WTC11 (cell line): ENCODE measurements at regions not wholly inside any gene's neighbourhood (a gene's known extent, or its start where the extent isn't known, plus 50 kb on each side); places are given as distances from the start of the nearest gene placed in this dataset.
"Not testable (repeated sequence)": the region's sequence is repeated elsewhere in the genome, so short reads cannot be mapped to it uniquely, and the experiment has no call there.

Source experiments
- ATAC-seq: fragments of 200-7000 bp; cut with Tn5 transposase; 2 replicates; pipeline ENCODE4 v1.10.0; 2021; ENCODE audit warnings: mild to moderate bottlenecking, moderate library complexity
- CTCF ChIA-PET: fragments of 300-600 bp; sonication (Branson Sonifier 250); formaldehyde crosslinking; loops from one replicate; lab custom pipeline; 2021; ENCODE audit warnings: antibody characterized with exemption; lab: Charles Lee
- POLR2A ChIA-PET: fragments of 350-600 bp; sonication (Branson Sonifier 250); formaldehyde crosslinking; loops from one replicate; lab custom pipeline; 2021; ENCODE audit warnings: antibody characterized with exemption; lab: Charles Lee
- DNase-seq: peaks from one replicate; pipeline ENCODE4 v3.0.0; 2021; ENCODE audit warnings: low spot score
- H3K27ac Mint-ChIP-seq: 2 replicates; pipeline ENCODE4 v1.8.0; 2021; ENCODE audit warnings: mixed read lengths
- H3K27me3 Mint-ChIP-seq: 2 replicates; pipeline ENCODE4 v1.8.0; 2021; ENCODE audit warnings: low read depth, mild to moderate bottlenecking, moderate library complexity, mixed read lengths
- H3K36me3 Mint-ChIP-seq: 2 replicates; pipeline ENCODE4 v1.8.0; 2021; ENCODE audit warnings: mixed read lengths
- H3K4me1 Mint-ChIP-seq: 2 replicates; pipeline ENCODE4 v1.8.0; 2022; ENCODE audit warnings: mixed read lengths
- H3K4me3 Mint-ChIP-seq: 2 replicates; pipeline ENCODE4 v1.8.0; 2021; ENCODE audit warnings: mild to moderate bottlenecking, moderate library complexity, mixed read lengths
- H3K9me3 Mint-ChIP-seq: 2 replicates; pipeline ENCODE4 v1.8.0; 2021; ENCODE audit warnings: mixed read lengths
- ATF2 ChIP-seq: sonication (generic); formaldehyde crosslinking; IDR thresholded peaks from 2 replicates; pipeline ENCODE4 v1.8.1; 2022; ENCODE audit warnings: low read depth, missing genetic modification reagents, borderline replicate concordance
- ATF3 ChIP-seq: sonication (generic); formaldehyde crosslinking; conservative IDR thresholded peaks from 2 replicates; pipeline ENCODE4 v1.8.1; 2022; ENCODE audit warnings: mild to moderate bottlenecking, missing genetic modification reagents
- E2F5 ChIP-seq: sonication (generic); formaldehyde crosslinking; IDR thresholded peaks from 2 replicates; pipeline ENCODE4 v1.8.1; 2022; ENCODE audit warnings: mild to moderate bottlenecking, moderate library complexity, missing genetic modification reagents
- NFE2L1 ChIP-seq: sonication (generic); formaldehyde crosslinking; IDR thresholded peaks from 2 replicates; pipeline ENCODE4 v1.8.1; 2023; ENCODE audit warnings: missing genetic modification reagents
- NFYB ChIP-seq: sonication (generic); formaldehyde crosslinking; conservative IDR thresholded peaks from 2 replicates; pipeline ENCODE4 v1.8.0; 2022; ENCODE audit warnings: low read depth, missing genetic modification reagents
- NR1H2 ChIP-seq: sonication (generic); formaldehyde crosslinking; IDR thresholded peaks from 2 replicates; pipeline ENCODE4 v1.9.0; 2021; ENCODE audit warnings: mild to moderate bottlenecking, moderate library complexity, missing genetic modification reagents
- NR2C2 ChIP-seq: sonication (generic); formaldehyde crosslinking; IDR thresholded peaks from 2 replicates; pipeline ENCODE4 v1.8.0; 2022; ENCODE audit warnings: mild to moderate bottlenecking, missing genetic modification reagents
- NR3C1 ChIP-seq: sonication (generic); formaldehyde crosslinking; conservative IDR thresholded peaks from 2 replicates; pipeline ENCODE4 v1.8.1; 2023; ENCODE audit warnings: low read depth, mild to moderate bottlenecking, missing genetic modification reagents
- OVOL2 ChIP-seq: fragments of 250-450 bp; sonication (Bioruptor Pico); IDR thresholded peaks from 2 replicates; pipeline ENCODE4 v1.9.0; 2021; ENCODE audit warnings: mild to moderate bottlenecking, borderline replicate concordance
- PREB ChIP-seq: sonication (generic); formaldehyde crosslinking; IDR thresholded peaks from 2 replicates; pipeline ENCODE4 v1.8.1; 2022; ENCODE audit warnings: mild to moderate bottlenecking, missing genetic modification reagents, moderate library complexity, borderline replicate concordance
- STAT6 ChIP-seq: sonication (generic); formaldehyde crosslinking; conservative IDR thresholded peaks from 2 replicates; pipeline ENCODE4 v1.8.1; 2023; ENCODE audit warnings: mild to moderate bottlenecking, low read depth, missing genetic modification reagents, moderate library complexity
- TP53 ChIP-seq: sonication (generic); formaldehyde crosslinking; IDR thresholded peaks from 2 replicates; pipeline ENCODE4 v1.8.1; 2023; ENCODE audit warnings: mild to moderate bottlenecking, missing genetic modification reagents
- ZNF219 ChIP-seq: sonication (generic); formaldehyde crosslinking; IDR thresholded peaks from 2 replicates; pipeline ENCODE4 v1.8.0; 2023; ENCODE audit warnings: missing genetic modification reagents, mild to moderate bottlenecking, borderline replicate concordance
- ZNF416 ChIP-seq: fragments of 250-450 bp; sonication (Bioruptor Pico); IDR thresholded peaks from 2 replicates; pipeline ENCODE4 v1.9.0; 2021; ENCODE audit warnings: mild to moderate bottlenecking, inconsistent platforms

- no peak overlapping the region for H3K27ac Mint-ChIP-seq
- ATAC-seq (no peak), DNase-seq (no peak)
- no peaks in the 10 kb centered on the region for H3K4me1 Mint-ChIP-seq
- H3K9me3 Mint-ChIP-seq: peaks cover 57% of the 10 kb centered on the region
- ChIA-PET POLR2A (no interaction called here), CTCF (no interaction called here)
- H3K36me3 Mint-ChIP-seq: peaks cover 61% of the 10 kb centered on the region
- H3K4me3 Mint-ChIP-seq: no peak overlapping the region
- H3K27me3 Mint-ChIP-seq: peaks cover 16% of the 10 kb centered on the region; the same call in 1 of the 2 replicates
- TF ChIP-seq NR1H2 (CRISPR knock-in tag) (no peak), E2F5 (CRISPR knock-in tag) (no peak), NR2C2 (CRISPR knock-in tag) (no peak), ZNF219 (CRISPR knock-in tag) (no peak), NR3C1 (no peak), NFYB (CRISPR knock-in tag) (no peak), PREB (CRISPR knock-in tag) (no peak), ATF2 (CRISPR knock-in tag) (no peak), ATF3 (CRISPR knock-in tag) (no peak), STAT6 (CRISPR knock-in tag) (no peak), NFE2L1 (CRISPR knock-in tag) (no peak)
Observed at GRCh38 chr13:19074519-19074918, 107.1 kb downstream of the TUBA3C start.

GRCh38 chr13:19074106-19074505 lies 107.5 kb downstream of the TUBA3C start:
- Mint-ChIP-seq H3K9me3 (peaks cover 55% of the 10 kb centered on the region), H3K27me3 (peaks cover 16% of the 10 kb centered on the region; the same call in 1 of the 2 replicates), H3K36me3 (peaks cover 59% of the 10 kb centered on the region)
- CTCF ChIA-PET, DNase-seq, H3K27ac Mint-ChIP-seq, ATAC-seq, H3K4me3 Mint-ChIP-seq, H3K4me1 Mint-ChIP-seq, POLR2A ChIA-PET: not testable (repeated sequence)

GRCh38 chr13:19072956-19073706 lies 108.5 kb downstream of the TUBA3C start:
- H3K4me3 Mint-ChIP-seq, ATAC-seq, DNase-seq, H3K4me1 Mint-ChIP-seq, POLR2A ChIA-PET, CTCF ChIA-PET, H3K27ac Mint-ChIP-seq: not testable (repeated sequence)
- H3K27me3 Mint-ChIP-seq: peaks cover 16% of the 10 kb centered on the region; the same call in 1 of the 2 replicates
- peaks cover 52% of the 10 kb centered on the region for H3K36me3 Mint-ChIP-seq
- H3K9me3 Mint-ChIP-seq: peaks cover 52% of the 10 kb centered on the region

- POLR2A ChIA-PET: no interaction called here
- Mint-ChIP-seq H3K4me1 (no peaks in the 10 kb centered on the region), H3K4me3 (no peak overlapping the region)
- no peak for DNase-seq
- TF ChIP-seq ZNF416 (no peak), OVOL2 (CRISPR knock-in tag) (no peak), TP53 (no peak)
- TF ChIP-seq, all 79 proteins: peak for 0
- CTCF ChIA-PET: no interaction called here
- Mint-ChIP-seq H3K9me3 (peaks cover 49% of the 10 kb centered on the region), H3K36me3 (peaks cover 49% of the 10 kb centered on the region), H3K27ac (no peak overlapping the region), H3K27me3 (peaks cover 16% of the 10 kb centered on the region; the same call in 1 of the 2 replicates)
- no peak for ATAC-seq
Observed at GRCh38 chr13:19072543-19072942, 109.1 kb downstream of the TUBA3C start.
